CD14-positive monocyte (primary cell): ENCODE measurements at regions not wholly inside any gene's neighbourhood (a gene's known extent, or its start where the extent isn't known, plus 50 kb on each side); places are given as distances from the start of the nearest gene placed in this dataset.

Source experiments
- DNase-seq, 3 donors: peaks; one replicate each; pipeline ENCODE4 v3.0.0-alpha.2; 2011 to 2022
- H2AFZ ChIP-seq: 2 replicates; pipeline ENCODE4 v1.6.0; 2012; ENCODE audit warnings: mild to moderate bottlenecking, low read depth, low read length, inconsistent platforms; ENCODE audit not compliant: insufficient read depth, poor library complexity, severe bottlenecking
- H3K27ac ChIP-seq, 2 donors: 1 replicate in 1 of 2; 2 replicates in 1 of 2; pipeline ENCODE4 v1.5.1; 2012 to 2013; ENCODE audit warnings: low read length in 2 of 2, control low read depth in 1 of 2, inconsistent platforms in 1 of 2, low read depth in 1 of 2, mild to moderate bottlenecking in 1 of 2
- H3K27me3 ChIP-seq, 2 donors: one replicate each; pipeline versions ENCODE4 v1.6.0 to v1.6.1; 2011 to 2013; ENCODE audit warnings: low read length in 2 of 2; ENCODE audit not compliant: control insufficient read depth in 2 of 2, insufficient read depth in 2 of 2
- H3K36me3 ChIP-seq, 2 donors: replicated peaks in 1 of 2; 1 replicate in 1 of 2; 2 replicates in 1 of 2; pipeline versions ENCODE4 v1.5.1 to v1.6.1; 2012 to 2013; ENCODE audit warnings: low read length in 2 of 2, control low read depth in 1 of 2, inconsistent platforms in 1 of 2, mild to moderate bottlenecking in 1 of 2; ENCODE audit not compliant: insufficient read depth in 2 of 2, control insufficient read depth in 1 of 2
- H3K4me1 ChIP-seq, 2 donors: 1 replicate in 1 of 2; 2 replicates in 1 of 2; pipeline versions ENCODE4 v1.5.1 to v1.6.1; 2012 to 2013; ENCODE audit warnings: low read length in 2 of 2, control low read depth in 1 of 2, inconsistent platforms in 1 of 2, mild to moderate bottlenecking in 1 of 2, moderate library complexity in 1 of 2; ENCODE audit not compliant: insufficient read depth in 2 of 2, control insufficient read depth in 1 of 2
- H3K4me2 ChIP-seq: replicated peaks from 2 replicates; pipeline ENCODE3; 2012; ENCODE audit warnings: low read length, moderate library complexity, mild to moderate bottlenecking; ENCODE audit not compliant: poor library complexity, severe bottlenecking; ENCODE audit errors: extremely low read depth
- H3K4me3 ChIP-seq, 3 experiments: fragments of 200-600 bp in 1 of 3; sonication (generic) in 1 of 3; replicated peaks in 1 of 3; 1 replicate in 2 of 3; 2 replicates in 1 of 3; pipeline ENCODE4 v1.5.1; 2011 to 2013; ENCODE audit warnings: low read length in 3 of 3, mild to moderate bottlenecking in 3 of 3, control low read depth in 2 of 3, low read depth in 2 of 3, inconsistent platforms in 1 of 3, moderate library complexity in 1 of 3
- H3K79me2 ChIP-seq: 2 replicates; pipeline ENCODE4 v1.6.0; 2012; ENCODE audit warnings: mild to moderate bottlenecking, control low read depth, inconsistent platforms, low read length, moderate library complexity; ENCODE audit not compliant: insufficient read depth
- H3K9ac ChIP-seq: 2 replicates; pipeline ENCODE4 v1.6.0; 2017; ENCODE audit warnings: low read length, mild to moderate bottlenecking; ENCODE audit not compliant: insufficient read depth, poor library complexity, severe bottlenecking
- H3K9me3 ChIP-seq, 2 donors: replicated peaks in 1 of 2; 1 replicate in 1 of 2; 2 replicates in 1 of 2; pipeline versions ENCODE4 v1.5.1 to v1.6.1; 2012 to 2013; ENCODE audit warnings: low read length in 2 of 2, control low read depth in 1 of 2; ENCODE audit not compliant: control insufficient read depth in 1 of 2, insufficient read depth in 1 of 2
- H4K20me1 ChIP-seq: 2 replicates; pipeline ENCODE4 v1.6.0; 2012; ENCODE audit warnings: mild to moderate bottlenecking, low read length, control low read depth, moderate library complexity; ENCODE audit not compliant: insufficient read depth
- H3K27ac Mint-ChIP-seq, 7 donors: one replicate each; pipeline ENCODE4 v1.8.0; 2020; ENCODE audit warnings: mild to moderate bottlenecking in 7 of 7, mixed read lengths in 7 of 7, moderate library complexity in 6 of 7, inconsistent platforms in 2 of 7
- H3K27me3 Mint-ChIP-seq, 3 donors: one replicate each; pipeline ENCODE4 v1.8.0; 2021 to 2022; ENCODE audit warnings: low read depth in 3 of 3, mild to moderate bottlenecking in 3 of 3, mixed read lengths in 3 of 3, moderate library complexity in 3 of 3, inconsistent platforms in 1 of 3
- H3K36me3 Mint-ChIP-seq, 2 donors: one replicate each; pipeline ENCODE4 v1.8.0; 2020; ENCODE audit warnings: mixed read lengths in 2 of 2, inconsistent platforms in 1 of 2, mild to moderate bottlenecking in 1 of 2
- H3K4me1 Mint-ChIP-seq: one replicate; pipeline ENCODE4 v1.8.0; 2020; ENCODE audit warnings: mild to moderate bottlenecking, mixed read lengths
- H3K4me3 Mint-ChIP-seq, 2 donors: one replicate each; pipeline ENCODE4 v1.8.0; 2020; ENCODE audit warnings: mild to moderate bottlenecking in 2 of 2, mixed read lengths in 2 of 2, moderate library complexity in 1 of 2
- H3K9me3 Mint-ChIP-seq, 7 donors: one replicate each; pipeline ENCODE4 v1.8.0; 2020 to 2022; ENCODE audit warnings: mixed read lengths in 7 of 7, mild to moderate bottlenecking in 6 of 7, moderate library complexity in 6 of 7, inconsistent platforms in 2 of 7
- WGBS: methylation state at CpG from one replicate; pipeline ENCODE4 v1.1.5; 2013; ENCODE audit warnings: missing lambda C conversion rate; ENCODE audit not compliant: insufficient coverage; 5-methylcytosine and 5-hydroxymethylcytosine counted together
- intact Hi-C, 2 donors: fragments of 100-400 bp; cut with micrococcal nuclease; formaldehyde crosslinking; loops; one replicate each; pipeline versions ENCODE4 v1.15.0 to v1.15.1; 2023
- TF ChIP-seq, protein P1 (sequence below): fragments of 200-600 bp; IDR thresholded peaks from one replicate; pipeline ENCODE4 v1.8.0; 2022; ENCODE audit warnings: antibody characterized with exemption, mild to moderate bottlenecking

DNA sequence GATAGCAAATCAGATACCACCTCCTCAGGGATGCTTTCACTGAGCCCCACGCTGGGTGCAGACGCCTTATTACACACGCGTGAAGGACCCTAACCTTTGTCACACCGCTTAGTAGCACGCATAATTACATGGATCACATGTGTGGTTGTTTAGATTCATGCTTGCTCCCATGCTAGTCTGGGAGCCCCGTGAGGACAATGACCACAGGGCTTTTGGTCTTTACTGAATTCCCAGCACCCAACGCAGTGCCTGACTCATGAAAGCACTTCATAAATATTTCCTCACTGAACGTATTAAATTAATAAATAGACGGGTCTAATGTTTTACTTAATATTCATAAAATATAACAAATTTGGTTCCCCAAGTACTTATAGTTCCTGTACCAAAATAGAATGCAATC, 132.5 kb downstream of the ALDH8A1 start:
- WGBS, result 100% methylated on average over 4 of the region's 10 CpGs
- H3K9ac ChIP-seq, result no peak overlapping the region
- intact Hi-C loops, result no loop called here
- H3K27me3 Mint-ChIP-seq, result peaks cover 0 to 1% (median 0%) of the 10 kb centered on the region in 3 donors
- no peaks in the 10 kb centered on the region for H3K36me3 Mint-ChIP-seq
- H3K9me3 Mint-ChIP-seq, result no peaks in the 10 kb centered on the region
- no peaks in the 10 kb centered on the region for H4K20me1 ChIP-seq
- H3K4me1 Mint-ChIP-seq, result no peaks in the 10 kb centered on the region
- no peak overlapping the region for H3K4me2 ChIP-seq
- no peak overlapping the region for H2AFZ ChIP-seq
- no peak for DNase-seq
- no peaks in the 10 kb centered on the region for H3K79me2 ChIP-seq
- H3K36me3 ChIP-seq, result no peaks in the 10 kb centered on the region
- H3K4me3 Mint-ChIP-seq, result no peak overlapping the region
- no peaks in the 10 kb centered on the region for H3K9me3 ChIP-seq
- H3K4me1 ChIP-seq, result no peaks in the 10 kb centered on the region
- TF ChIP-seq, protein P1, sequence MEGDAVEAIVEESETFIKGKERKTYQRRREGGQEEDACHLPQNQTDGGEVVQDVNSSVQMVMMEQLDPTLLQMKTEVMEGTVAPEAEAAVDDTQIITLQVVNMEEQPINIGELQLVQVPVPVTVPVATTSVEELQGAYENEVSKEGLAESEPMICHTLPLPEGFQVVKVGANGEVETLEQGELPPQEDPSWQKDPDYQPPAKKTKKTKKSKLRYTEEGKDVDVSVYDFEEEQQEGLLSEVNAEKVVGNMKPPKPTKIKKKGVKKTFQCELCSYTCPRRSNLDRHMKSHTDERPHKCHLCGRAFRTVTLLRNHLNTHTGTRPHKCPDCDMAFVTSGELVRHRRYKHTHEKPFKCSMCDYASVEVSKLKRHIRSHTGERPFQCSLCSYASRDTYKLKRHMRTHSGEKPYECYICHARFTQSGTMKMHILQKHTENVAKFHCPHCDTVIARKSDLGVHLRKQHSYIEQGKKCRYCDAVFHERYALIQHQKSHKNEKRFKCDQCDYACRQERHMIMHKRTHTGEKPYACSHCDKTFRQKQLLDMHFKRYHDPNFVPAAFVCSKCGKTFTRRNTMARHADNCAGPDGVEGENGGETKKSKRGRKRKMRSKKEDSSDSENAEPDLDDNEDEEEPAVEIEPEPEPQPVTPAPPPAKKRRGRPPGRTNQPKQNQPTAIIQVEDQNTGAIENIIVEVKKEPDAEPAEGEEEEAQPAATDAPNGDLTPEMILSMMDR, result no peak
- H3K4me3 ChIP-seq, result no peak overlapping the region
- no peak overlapping the region for H3K27ac ChIP-seq
- no peaks in the 10 kb centered on the region for H3K27me3 ChIP-seq
- no peak overlapping the region for H3K27ac Mint-ChIP-seq

DNA sequence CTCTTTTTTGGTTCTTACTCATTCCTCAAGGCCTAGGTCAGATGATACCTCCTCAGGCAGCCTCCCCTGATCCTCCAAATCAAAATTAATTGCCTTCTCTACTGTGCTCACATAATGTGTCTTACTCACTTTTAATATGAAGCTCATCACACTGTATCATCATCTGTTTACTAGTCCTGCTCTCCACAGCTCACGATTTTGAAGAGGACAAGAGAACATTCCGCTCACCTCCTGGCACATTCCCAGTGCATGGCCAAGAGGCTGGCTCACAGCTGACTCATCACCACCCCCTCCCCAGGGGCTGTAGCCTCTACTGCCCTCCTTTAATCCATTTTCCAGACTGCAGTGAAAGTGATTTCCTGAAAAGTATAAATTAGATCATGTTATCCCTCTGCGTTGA, 133.1 kb downstream of the ALDH8A1 start:
- Histone ChIP-seq H2AFZ (no peak overlapping the region), H3K27me3 (no peaks in the 10 kb centered on the region), H3K4me1 (no peaks in the 10 kb centered on the region), H4K20me1 (no peaks in the 10 kb centered on the region), H3K4me3 (no peak overlapping the region), H3K27ac (no peak overlapping the region), H3K9me3 (no peaks in the 10 kb centered on the region), H3K36me3 (no peaks in the 10 kb centered on the region), H3K9ac (no peak overlapping the region), H3K79me2 (no peaks in the 10 kb centered on the region), H3K4me2 (no peak overlapping the region)
- no peak for DNase-seq
- Mint-ChIP-seq H3K27ac (no peak overlapping the region), H3K4me3 (no peak overlapping the region), H3K36me3 (no peaks in the 10 kb centered on the region), H3K27me3 (peaks cover 0 to 1% (median 0%) of the 10 kb centered on the region in 3 donors), H3K4me1 (no peaks in the 10 kb centered on the region), H3K9me3 (no peaks in the 10 kb centered on the region)
- TF ChIP-seq, protein P1, result no peak
- intact Hi-C loops, result no loop called here
- 93% methylated on average over 3 of the region's 3 CpGs for WGBS
